ENCODE measurements at regions not wholly inside any gene's neighbourhood (a gene's known extent, or its start where the extent isn't known, plus 50 kb on each side); places are given as distances from the start of the nearest gene placed in this dataset.

GRCh38 chr6:6801005-6801335 is 212.4 kb downstream of the LY86 start:
- Histone ChIP-seq H3K4me2 (ENCODE audit: insufficient read depth, low read length) (no peak overlapping the region), H3K27ac (ENCODE audit: insufficient read depth, low read depth, low read length) (no peak overlapping the region), H3K36me3 (ENCODE audit: control insufficient read depth in 2 of 2, extremely low read depth in 1 of 2, insufficient read depth in 2 of 2, low read length in 2 of 2) (no peaks in the 10 kb centered on the region), H3K9me3 (replicated peaks; ENCODE audit: control insufficient read depth, insufficient read depth, low read length) (no peaks in the 10 kb centered on the region), H3K79me2 (ENCODE audit: control insufficient read depth, insufficient read depth, low read length) (no peaks in the 10 kb centered on the region), H3K27me3 (ENCODE audit: control insufficient read depth in 2 of 2, insufficient read depth in 2 of 2, low read length in 2 of 2) (peaks cover 0 to 6% of the 10 kb centered on the region in 2 experiments), H4K20me1 (replicated peaks; ENCODE audit: control insufficient read depth, extremely low read depth, insufficient read depth, low read length) (no peaks in the 10 kb centered on the region), H3K4me3 (replicated peaks in 1 of 3; ENCODE audit: insufficient read depth in 1 of 3, low read depth in 1 of 3, low read length in 3 of 3) (no peak overlapping the region), H3K9ac (replicated peaks; ENCODE audit: extremely low read depth, insufficient read depth, low read length) (no peak overlapping the region), H3K9me1 (replicated peaks; ENCODE audit: control insufficient read depth, extremely low read depth, insufficient read depth, low read length) (no peaks in the 10 kb centered on the region), H2AFZ (ENCODE audit: low read depth, low read length) (no peak overlapping the region), H3K4me1 (ENCODE audit: control insufficient read depth, extremely low read depth, insufficient read depth, low read length) (no peaks in the 10 kb centered on the region)
- intact Hi-C loops (cut with micrococcal nuclease) = no loop called here
- ChIA-PET POLR2A (no interaction called here), CTCF (interaction anchor here (1.0 to 2.3 kb wide), 2 partner anchors 10 to 13 kb away, joined by 3 to 13 read pairs; no protein-coding TSS in a partner anchor)
- no TSS peak for BruUV-seq (replicated peaks)
- FAIRE-seq = no peak
- no peak for DNase-seq (ENCODE audit: low read depth, low spot score)
- TF ChIP-seq JUN (IDR thresholded peaks at IDR 0.05; ENCODE audit: borderline replicate concordance, insufficient read depth, insufficient read length, low read depth) (no peak), POLR2A (IDR thresholded peaks at IDR 0.05; ENCODE audit: low read depth, low read length) (no peak), MAX (IDR thresholded peaks at IDR 0.05; ENCODE audit: insufficient read depth, insufficient read length) (no peak), MYC (IDR thresholded peaks at IDR 0.05; ENCODE audit: low read depth, low read length) (no peak), CTCF (IDR thresholded peaks at IDR 0.05; ENCODE audit: extremely low read depth in 1 of 2, insufficient read depth in 1 of 2, low read depth in 1 of 2, low read length in 2 of 2) (no peak), GATA2 (IDR thresholded peaks at IDR 0.05; ENCODE audit: insufficient read depth, insufficient read length, low read depth, low read length) (no peak), EZH2 (IDR thresholded peaks at IDR 0.05; ENCODE audit: borderline replicate concordance, low read depth, low read length, severe bottlenecking) (no peak), POLR2AphosphoS5 (IDR thresholded peaks at IDR 0.05; ENCODE audit: insufficient read depth, low read depth, low read length) (no peak), FOS (IDR thresholded peaks at IDR 0.05; ENCODE audit: borderline replicate concordance, insufficient read depth, low read length) (no peak)
- dilution Hi-C loops (cut with MboI; ENCODE audit: extremely low pct_ligation_motif_present, low sequenced_read_pairs) = no loop called here
